DMS153 (cell line): ENCODE measurements at regions not wholly inside any gene's neighbourhood (a gene's known extent, or its start where the extent isn't known, plus 50 kb on each side); places are given as distances from the start of the nearest gene placed in this dataset.
"Not testable (repeated sequence)": the region's sequence is repeated elsewhere in the genome, so short reads cannot be mapped to it uniquely, and the experiment has no call there.

ENCODE experiments used
- DNase-seq: peaks from one replicate; lab custom pipeline; 2025; lab: John Stamatoyannopoulos, UW

DNA sequence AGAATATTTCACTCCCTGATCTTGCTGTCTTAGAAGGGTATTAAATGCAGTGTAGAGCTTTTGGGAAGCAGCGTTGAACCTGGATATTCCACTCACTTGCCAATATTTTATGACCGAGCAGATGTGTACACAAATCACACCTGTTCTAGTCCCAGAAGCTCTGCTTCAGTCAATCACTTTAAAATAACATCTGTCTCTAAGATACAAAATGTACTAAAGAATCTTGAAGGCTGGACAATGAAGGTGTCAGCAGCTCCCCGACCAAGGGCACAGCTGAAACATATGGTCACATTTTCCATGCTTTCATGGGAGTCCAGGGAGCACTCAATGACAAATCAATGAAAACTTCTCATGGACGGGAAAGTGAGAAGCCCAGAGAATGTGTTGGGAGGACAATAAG is 668.3 kb downstream of the PRIM2 start:
- peak; percentile 80 for DNase-seq

DNA sequence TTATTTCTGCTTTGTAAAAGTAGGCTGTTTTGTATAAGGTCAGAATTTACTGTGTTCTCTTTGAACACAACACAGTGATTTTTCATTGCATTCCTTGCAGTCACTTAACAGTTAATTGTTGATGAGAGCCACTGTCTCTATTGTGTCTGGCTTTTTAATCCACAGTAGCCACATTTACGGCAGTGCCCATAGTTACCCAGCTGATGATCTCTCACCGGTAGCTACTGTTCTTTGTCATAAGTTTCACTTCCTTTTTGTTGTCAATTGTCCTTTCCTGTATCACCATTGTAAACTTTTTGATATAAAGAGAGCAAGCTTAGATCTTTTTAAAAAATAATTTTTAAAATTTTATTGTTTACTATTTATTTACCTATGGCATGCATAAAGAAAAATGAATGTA is 669.2 kb downstream of the PRIM2 start:
- DNase-seq, result not testable (repeated sequence)

DNA sequence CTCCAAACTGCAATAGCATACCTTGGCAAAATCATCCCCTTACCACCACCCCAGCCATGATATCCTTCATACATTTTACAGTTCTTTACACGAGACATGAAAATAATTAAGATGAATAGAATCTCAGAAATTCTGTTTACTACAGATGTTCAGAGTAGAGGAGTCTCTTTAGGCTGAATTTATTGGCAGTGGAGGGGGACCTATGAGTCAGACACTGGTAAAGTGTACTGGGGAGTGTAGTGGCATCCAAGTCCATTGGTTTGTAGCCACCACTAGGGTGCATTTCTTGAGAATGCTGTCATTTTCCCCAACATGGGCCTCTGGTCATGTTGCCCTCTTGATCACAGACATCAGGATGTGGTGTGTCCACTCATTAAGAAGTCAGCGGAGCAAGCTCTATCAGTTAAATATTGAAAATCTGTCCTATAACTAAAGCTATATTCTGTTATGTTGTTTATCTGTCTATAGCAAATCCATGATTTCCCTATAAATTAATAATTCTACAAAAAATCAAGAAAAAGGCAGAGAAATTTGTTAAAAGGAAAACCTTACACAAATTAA is 672.2 kb downstream of the PRIM2 start:
- not testable (repeated sequence) for DNase-seq

DNA sequence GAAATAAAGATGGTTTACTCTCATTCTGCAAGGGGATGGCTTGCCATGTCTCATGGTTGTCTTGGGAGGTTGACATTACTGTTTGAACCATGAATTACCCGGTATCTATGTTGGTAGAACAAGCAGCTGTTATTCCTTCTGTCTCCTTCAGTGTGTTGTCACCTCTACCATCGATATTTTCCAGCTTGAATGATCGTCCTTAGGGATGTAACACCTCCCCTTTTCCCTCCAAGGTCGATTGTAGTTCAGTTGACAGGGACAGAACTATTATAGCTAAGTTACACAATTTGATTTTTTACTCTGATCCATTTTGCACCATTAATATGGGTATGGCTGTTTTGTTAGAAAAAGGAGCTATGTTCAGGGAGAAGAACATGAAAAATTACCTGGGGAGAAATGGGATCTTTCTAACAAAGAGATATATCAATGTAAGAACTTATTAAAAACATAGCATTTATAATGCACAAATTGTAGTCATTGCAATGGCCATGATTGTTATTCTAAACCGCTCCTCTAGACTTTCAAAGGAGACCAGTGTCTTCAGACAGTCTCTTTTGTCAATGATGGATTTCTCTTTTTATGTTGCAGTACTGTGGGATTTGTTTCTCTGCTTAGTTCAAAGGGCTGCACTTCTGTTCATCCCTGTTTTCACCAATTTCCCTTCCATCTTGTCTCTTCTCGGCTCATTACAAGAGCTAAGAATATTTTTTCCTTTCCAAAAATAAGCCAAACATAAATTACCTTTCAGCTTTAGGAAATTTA is 681.6 kb downstream of the PRIM2 start:
- DNase-seq, result not testable (repeated sequence)

DNA sequence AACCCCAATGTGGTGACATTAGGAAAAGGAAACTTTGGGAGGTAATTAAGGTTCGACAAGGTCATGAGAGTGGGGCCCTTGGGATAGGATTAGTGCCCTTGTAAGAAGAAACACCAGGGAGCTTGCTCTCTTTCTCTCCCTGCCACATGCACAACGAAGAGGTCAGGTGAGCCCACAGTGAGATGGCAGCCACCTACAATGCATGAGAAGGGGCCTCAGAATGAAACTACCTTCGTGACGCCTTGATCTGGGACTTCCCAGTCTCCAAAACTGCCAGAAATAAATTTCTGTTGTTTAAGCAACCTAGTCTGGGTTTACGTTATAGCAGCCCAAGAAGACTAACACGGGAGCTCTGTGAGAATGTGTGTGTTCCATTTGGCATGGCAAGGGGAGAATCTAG is 682.8 kb downstream of the PRIM2 start:
- not testable (repeated sequence) for DNase-seq

DNA sequence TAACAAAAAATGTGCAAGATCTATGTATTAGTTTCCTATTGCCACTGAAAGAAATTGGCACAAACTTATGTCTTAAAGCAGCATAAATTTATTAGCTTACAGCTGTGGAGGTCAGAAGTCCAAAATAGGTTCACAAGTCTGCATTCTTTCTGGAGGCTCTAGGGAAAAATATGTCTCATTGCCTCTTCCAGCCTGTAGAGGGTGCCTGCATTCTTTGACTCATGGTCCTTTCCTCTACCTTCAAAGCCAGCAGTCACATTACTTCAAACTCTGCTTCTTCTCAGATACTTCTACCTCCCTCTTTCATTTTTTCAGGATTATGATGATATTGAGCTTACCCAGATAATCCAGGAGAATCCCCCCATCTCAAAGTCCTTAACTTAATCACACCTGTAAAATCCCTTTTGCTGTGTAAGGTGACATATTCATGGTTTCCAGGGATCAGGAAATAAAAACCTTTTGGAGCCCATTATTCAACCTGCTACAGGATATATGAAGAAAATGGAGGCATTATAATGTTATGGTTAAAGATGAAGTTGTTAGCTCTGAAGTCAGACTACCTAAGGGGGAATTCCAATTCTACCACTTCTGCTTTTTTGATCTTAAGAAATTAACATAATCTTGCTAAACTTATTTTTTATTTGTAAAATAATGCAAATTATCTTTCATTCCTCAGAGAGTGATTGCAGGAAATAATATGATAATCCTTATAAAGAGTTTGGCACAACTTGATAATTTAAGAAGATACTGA is 686.2 kb downstream of the PRIM2 start:
- not testable (repeated sequence) for DNase-seq

DNA sequence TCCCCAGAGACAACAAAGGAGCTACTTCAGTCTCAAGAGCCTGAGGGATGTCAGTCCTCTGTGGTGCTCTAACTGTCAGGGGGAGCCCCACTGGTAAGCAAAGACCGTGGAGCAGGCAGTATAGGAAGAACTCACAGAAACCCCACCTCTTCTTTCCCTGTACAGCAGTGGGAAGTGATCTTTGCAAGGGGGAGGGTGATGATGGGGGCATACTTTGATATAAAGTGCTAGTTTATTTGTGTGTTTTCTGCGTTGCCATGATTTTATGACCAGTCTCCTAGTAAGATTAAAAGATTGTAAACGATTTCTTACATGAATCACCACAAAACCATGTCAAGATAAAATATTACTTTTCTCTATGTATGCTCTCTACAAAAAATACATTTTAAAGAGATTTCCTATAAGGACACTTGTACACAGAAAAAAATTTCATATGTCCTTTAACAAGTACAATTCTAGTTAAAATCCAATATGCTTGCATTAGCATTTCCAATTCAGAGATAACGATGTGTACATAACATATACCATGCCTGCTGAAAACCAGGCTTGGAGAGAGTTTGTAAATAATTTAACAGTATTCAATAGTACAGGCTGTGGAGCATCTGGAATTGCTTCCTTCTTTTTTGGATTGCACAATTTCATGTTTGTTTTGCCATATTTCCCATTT is 690.0 kb downstream of the PRIM2 start:
- peak; percentile 50 for DNase-seq

DNA sequence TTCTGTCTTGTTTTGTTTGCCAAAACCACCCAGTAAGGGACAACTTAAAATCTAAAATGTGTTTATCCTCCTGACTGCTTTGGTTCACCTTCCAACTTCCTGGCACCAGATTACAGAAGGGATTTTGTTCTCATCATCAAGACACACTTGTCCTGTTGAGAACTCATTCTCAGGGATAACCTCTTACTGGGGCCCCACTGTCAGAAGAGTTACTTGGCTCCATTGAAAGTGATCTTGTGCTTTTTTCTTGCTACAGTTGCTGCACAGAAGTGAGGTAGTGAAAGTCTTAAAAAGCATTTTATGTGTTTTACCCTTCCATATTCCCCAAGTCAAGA is 690.5 kb downstream of the PRIM2 start:
- not testable (repeated sequence) for DNase-seq

DNA sequence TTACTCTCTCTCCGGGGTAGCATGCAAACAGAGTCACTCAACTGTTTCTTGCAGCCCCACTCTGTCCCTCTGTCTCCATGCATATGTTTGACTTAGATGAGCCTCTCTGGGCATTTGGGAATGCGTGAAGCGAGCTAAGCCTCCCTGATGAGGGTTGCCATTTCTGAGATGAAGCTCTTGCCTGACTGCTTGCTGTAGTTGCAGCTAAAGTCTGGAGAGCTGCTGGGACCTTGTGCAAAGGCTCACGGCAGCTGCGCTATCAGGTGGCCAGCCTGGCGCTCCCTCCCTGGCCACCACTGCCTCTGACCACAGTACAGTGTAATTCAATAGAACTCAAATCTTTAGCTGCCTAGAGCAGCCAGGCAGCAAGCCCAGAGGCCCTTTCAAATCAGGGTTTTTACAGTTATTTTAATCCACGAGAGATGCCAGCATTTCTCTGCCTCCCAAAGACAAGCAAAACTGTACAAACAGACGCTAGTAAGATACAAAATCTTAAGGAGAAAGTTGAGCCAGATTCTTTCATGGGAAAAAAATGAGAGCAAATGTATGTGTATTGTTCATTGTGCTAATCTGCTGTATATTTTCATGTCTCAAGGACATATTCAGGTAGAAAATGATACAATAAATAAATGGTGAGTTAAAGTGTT is 694.6 kb downstream of the PRIM2 start:
- DNase-seq, result not testable (repeated sequence)

DNA sequence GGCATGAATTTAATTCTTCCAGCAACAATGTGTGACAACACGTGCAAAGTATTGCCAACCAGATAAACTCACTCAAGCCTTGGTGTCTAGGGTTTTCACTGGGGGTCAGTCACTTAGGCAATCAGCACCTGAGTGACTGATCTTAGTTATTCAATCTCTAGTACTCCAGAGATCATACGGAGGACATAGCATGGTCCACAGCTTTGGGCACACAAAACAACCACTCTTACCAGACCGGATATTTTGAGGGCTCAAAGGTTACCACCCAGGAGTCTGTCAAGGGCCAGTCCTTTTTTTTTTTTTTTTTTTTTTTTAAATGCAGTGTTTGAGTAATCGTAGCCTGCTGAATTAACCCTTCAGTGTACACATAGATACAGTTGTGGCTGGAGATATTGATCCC is 699.2 kb downstream of the PRIM2 start:
- DNase-seq, result not testable (repeated sequence)

DNA sequence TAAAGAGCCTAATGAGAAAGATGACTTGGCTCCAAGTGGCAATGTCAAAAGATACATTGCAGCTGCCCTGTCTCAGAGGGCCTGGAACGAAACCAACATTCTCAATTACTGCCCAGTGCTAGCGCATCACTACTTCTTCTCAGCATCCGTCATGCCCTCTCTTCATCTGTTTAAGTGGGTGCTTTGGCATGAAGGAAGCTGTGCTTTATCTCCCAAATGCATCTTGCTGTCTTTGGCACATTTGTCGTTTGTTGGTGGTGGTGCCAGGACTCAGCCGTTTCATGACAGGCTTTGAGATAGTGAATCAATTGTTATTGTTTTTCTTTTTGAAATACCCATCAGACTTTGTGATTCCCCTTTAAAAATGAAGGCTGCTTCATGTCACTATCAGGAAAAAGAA is 710.8 kb downstream of the PRIM2 start:
- not testable (repeated sequence) for DNase-seq

DNA sequence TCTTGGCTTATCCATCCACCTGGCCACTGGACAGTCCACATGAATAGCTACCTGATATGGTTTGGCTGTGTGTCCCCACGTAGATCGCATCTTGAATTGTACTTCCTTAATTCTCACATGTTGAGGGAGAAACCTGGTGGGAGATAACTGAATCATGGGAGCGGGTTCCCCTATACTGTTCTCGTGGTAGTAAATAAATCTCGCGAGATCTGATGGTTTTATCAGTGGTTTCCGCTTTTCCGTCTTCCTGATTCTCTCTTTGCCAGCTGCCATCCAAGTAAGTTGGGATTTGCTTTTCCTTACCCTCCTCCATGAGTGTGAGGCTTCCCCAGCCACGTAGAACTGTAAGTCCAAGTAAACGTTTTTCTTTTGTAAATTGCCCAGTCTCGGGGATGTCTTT is 720.8 kb downstream of the PRIM2 start:
- not testable (repeated sequence) for DNase-seq

DNA sequence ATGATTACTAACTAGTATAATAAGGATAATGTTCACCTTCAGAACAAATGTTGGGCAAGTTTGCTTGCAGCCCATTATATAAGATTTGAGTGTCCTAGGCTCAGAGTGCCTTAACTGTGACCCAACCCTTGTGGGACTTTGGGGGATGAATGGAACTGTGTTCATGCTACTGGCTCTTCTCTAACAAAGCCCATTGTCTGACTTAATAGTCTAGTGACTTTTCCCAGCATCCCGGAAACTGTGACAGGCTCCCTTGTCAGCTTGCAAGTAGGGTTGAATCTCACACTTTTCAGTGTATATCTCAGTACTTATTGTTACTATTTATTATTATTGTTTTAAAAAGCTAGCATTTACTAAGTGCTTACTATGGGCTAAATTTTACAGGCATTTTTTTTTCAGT is 729.2 kb downstream of the PRIM2 start:
- DNase-seq, result not testable (repeated sequence)

DNA sequence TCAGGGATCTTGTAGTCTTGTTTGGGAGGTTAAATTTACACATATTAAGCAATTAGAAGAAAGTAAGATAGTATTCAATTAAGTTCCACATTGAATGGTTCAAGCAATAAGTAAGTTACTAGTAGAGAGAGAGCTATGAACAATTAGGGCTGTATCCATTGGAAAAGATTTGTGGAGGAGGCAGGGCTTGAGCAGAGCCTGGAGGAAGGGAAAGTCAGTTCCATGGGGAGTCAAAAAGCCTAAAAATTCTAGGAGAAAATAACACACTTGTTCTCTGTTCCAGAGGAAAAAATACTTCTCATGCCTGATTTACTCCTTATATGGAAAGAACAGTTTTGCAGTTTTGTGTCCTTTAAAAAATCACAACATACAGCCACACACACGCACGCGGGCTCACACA is 730.0 kb downstream of the PRIM2 start:
- not testable (repeated sequence) for DNase-seq

DNA sequence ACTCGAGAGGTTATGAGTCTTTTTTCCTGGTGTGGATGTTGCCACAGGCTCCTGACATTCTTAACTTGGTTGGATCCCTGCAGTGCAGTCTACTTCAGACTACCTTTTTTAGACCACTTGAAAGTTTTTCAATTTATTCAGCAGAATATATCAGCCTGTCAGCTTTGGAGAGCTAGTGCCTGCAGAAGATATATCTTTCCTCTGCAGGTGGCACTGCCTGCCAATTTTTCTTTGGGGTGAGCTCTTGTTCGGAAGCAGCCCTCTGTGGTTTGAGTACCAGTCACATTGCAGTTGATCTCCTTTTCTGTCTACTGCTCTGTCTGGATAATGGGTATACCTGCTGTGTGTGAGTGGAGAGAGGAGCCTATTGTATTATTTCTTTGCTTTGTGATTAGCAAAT is 730.4 kb downstream of the PRIM2 start:
- DNase-seq, result not testable (repeated sequence)

DNA sequence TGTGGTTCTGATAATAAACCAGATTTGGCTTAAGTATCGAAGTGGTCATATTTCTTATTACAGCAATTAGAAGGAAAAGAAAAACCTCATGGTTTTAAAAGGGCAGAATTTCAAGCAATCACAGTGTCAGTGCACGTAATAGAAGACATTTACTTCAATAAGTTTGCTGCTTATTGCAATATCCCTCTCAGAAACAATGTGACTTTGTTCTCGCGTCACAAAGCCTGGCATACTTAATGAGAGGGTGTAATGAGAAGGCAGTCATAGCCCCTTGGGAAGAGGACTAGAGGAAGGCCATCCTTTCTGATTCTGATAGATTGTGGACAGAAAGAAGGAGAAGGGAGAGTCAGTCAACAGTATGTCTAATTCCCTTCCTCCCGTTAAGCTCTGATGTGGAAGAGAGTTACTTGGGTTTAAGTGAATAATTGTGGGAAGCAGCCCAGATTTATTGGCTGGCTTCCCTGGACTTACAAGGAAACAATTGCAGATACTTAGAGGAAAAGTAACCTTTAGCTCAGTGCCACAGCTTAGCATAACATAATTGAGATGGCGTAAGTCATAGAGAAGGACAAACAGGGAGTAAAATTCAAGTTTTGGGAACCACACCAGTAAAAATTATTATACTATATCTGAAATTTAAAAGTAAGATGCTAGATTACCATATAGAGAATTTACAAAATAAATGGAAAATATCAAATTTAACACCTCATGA is 738.2 kb downstream of the PRIM2 start:
- DNase-seq, result not testable (repeated sequence)

DNA sequence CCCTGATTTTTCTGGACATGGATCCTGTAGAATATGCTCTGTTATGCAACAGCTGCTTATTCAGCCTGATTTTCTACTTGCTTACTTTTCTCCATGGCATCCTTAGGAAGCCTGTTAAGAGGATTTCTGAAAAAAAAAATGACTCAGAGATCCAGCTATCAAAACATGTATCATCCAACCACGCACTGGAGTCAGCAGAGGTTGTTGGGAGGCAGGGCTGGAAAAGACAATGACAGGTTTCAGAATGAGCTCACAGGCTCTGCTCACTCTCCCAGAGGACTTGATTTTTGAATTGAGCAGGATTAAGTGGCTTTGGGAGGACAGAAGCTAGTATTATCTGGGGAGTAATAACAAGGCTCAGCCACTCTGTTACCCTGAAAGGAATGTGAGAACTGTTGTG is 742.3 kb downstream of the PRIM2 start:
- DNase-seq, result not testable (repeated sequence)

DNA sequence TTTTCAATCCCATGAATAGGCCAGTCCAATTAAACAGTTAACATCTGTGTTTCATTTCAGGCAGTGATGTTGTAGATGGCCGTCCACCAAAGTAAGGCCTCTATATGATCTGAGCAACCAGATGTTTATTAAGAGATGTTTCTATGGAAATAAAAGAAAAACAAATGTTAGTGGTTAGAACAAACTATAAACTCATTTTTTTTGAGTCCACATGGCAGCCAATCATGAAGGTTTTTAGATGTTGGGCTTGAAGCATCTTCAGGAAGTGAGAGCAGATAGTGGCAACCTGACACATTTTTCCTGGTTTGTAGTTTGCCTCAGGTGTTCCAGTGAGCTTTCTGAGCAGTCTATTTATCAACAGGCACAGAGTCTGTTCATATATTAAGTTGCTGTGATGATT is 746.1 kb downstream of the PRIM2 start:
- DNase-seq, result not testable (repeated sequence)

DNA sequence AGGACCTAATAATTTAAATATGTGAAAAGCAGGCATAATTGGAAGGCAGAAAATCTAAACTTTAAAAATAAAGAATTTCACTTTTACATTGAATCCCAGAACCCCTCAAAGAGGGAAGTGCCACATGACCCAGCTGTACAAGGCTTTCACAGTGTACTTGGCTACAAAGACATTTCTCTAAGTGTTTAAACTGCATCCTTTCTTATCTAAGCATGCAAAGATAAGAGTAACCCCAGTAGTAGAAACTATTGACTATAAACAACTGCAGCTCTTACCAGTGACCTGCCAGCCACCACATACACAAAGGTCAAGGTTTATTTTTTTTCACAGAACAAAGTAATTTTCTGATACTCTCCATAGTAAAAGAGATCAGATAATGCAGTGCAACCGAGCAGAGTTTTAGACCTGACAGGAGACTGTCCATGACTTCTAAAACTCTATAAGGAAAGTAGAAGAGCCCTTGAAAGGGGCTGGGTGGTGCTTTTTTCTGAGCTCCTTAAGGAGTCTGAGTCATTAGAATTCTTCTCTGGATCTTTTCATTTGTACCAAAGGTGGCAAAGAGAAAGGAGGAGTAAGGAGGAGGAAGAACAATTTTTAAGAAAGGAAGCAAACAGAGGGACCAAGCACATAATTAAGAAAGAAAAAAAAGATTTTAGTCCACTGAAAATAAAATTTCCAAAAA is 750.6 kb downstream of the PRIM2 start:
- DNase-seq, result not testable (repeated sequence)

DNA sequence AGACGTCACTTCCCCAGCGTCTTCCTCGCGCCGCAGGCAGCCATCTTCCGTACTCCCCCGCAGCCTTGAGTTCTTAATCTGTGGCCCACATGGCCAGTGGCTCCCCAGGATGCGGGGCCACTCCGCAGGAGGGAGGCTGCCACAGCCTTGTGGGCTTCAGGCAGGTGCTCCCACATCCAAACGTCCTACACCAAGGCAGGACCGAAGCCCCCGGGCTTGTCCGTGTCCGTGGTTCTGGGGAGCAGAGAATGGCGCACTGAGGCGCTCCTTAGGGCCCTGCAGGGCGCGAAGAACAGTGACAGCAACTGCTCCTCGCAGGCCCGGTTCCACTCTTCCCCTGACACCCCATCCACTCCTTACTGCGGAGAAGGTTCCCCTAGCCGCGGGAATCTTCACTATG is 755.8 kb downstream of the PRIM2 start:
- DNase-seq, result no peak

DNA sequence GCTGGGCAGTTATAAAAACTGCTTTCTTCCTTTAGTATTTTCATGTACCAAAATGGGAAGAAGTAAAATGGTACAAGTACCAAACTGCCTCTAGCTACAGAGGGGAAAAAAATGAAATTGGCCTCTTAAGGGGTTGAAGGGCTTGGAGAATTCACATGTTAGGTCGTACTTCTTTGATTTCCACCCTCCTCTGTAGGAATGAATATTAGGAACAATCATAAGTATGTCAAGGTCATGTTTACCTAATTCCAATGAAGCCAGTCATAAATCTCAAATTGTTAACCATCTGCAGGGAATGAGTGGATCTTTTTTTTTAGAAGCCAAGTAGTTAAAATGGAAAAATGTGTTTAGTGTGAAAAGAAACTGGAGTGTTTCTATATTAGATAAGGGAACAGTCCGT is 772.6 kb downstream of the PRIM2 start:
- not testable (repeated sequence) for DNase-seq
